ENCODE measurements at regions not wholly inside any gene's neighbourhood (a gene's known extent, or its start where the extent isn't known, plus 50 kb on each side); places are given as distances from the start of the nearest gene placed in this dataset.

GRCh38 chr4:123510221-123510620, 113.6 kb downstream of the SPRY1 start:
- TF ChIP-seq CTCF (IDR thresholded peaks at IDR 0.05) (no peak), EZH2 (IDR thresholded peaks at IDR 0.05; ENCODE audit: borderline replicate concordance, insufficient read depth, low read depth, low read length, poor library complexity, severe bottlenecking) (no peak)

Data from B cell (primary cell).